Endothelial cell of umbilical vein (primary cell): ENCODE measurements at regions not wholly inside any gene's neighbourhood (a gene's known extent, or its start where the extent isn't known, plus 50 kb on each side); places are given as distances from the start of the nearest gene placed in this dataset.

ENCODE experiments used
- BruUV-seq: library from RNA; stranded (reverse); fragments of 400-500 nt; replicated peaks from 2 replicates; lab custom pipeline; 2021; lab: Mats Ljungman, UMichigan
- CTCF ChIA-PET: fragments of 300-600, 350-600 bp; sonication (Branson Sonifier 250); formaldehyde crosslinking; loops from one replicate; lab custom pipeline; 2021; ENCODE audit warnings: antibody characterized with exemption, inconsistent platforms; lab: Charles Lee
- POLR2A ChIA-PET: fragments of 300-600, 350-600 bp; sonication (Branson Sonifier 250); formaldehyde crosslinking; loops from one replicate; lab custom pipeline; 2021; ENCODE audit warnings: antibody characterized with exemption, inconsistent platforms; lab: Charles Lee
- DNase-seq: peaks from one replicate; pipeline ENCODE4 v3.0.0-alpha.2; 2011; ENCODE audit warnings: low read depth, low spot score
- FAIRE-seq: peaks from 2 replicates; lab custom pipeline; 2011; peaks lifted over from hg19 to GRCh38; lab: Jason Lieb, UNC
- H2AFZ ChIP-seq: 2 replicates; pipeline ENCODE4 v1.6.0; 2012; ENCODE audit warnings: low read depth, low read length, control low read depth, inconsistent platforms
- H3K27ac ChIP-seq: 2 replicates; pipeline ENCODE4 v1.5.1; 2011; ENCODE audit warnings: low read depth, mild to moderate bottlenecking, control low read depth, low read length, moderate library complexity; ENCODE audit not compliant: insufficient read depth
- H3K27me3 ChIP-seq, 2 experiments: 2 replicates each; pipeline versions ENCODE4 v1.6.0 to v1.6.1; 2011; ENCODE audit warnings: low read length in 2 of 2, mixed read lengths in 1 of 2; ENCODE audit not compliant: control insufficient read depth in 2 of 2, insufficient read depth in 2 of 2
- H3K36me3 ChIP-seq, 2 experiments: 2 replicates in 1 of 2; 3 replicates in 1 of 2; pipeline ENCODE4 v1.5.1; 2011; ENCODE audit warnings: low read length in 2 of 2, mild to moderate bottlenecking in 1 of 2, moderate library complexity in 1 of 2; ENCODE audit not compliant: control insufficient read depth in 2 of 2, insufficient read depth in 2 of 2; ENCODE audit errors: extremely low read depth in 1 of 2
- H3K4me1 ChIP-seq: 3 replicates; pipeline ENCODE4 v1.5.1; 2011; ENCODE audit warnings: mild to moderate bottlenecking, low read length; ENCODE audit not compliant: control insufficient read depth, insufficient read depth; ENCODE audit errors: extremely low read depth
- H3K4me2 ChIP-seq: 2 replicates; pipeline ENCODE4 v1.6.1; 2011; ENCODE audit warnings: low read length, control low read depth, mixed read lengths; ENCODE audit not compliant: insufficient read depth
- H3K4me3 ChIP-seq, 3 experiments: fragments of 200-600 bp in 1 of 3; sonication (generic), shearing (Covaris generic) in 1 of 3; replicated peaks in 1 of 3; 2 replicates each; pipeline ENCODE4 v1.5.1; 2011 to 2016; ENCODE audit warnings: control low read depth in 3 of 3, low read length in 3 of 3, mild to moderate bottlenecking in 2 of 3, inconsistent platforms in 1 of 3, low read depth in 1 of 3, moderate library complexity in 1 of 3; ENCODE audit not compliant: insufficient read depth in 1 of 3
- H3K79me2 ChIP-seq: 2 replicates; pipeline ENCODE4 v1.6.0; 2012; ENCODE audit warnings: low read length, inconsistent platforms; ENCODE audit not compliant: control insufficient read depth, insufficient read depth
- H3K9ac ChIP-seq: replicated peaks from 2 replicates; pipeline ENCODE3; 2011; ENCODE audit warnings: low read length, control low read depth; ENCODE audit not compliant: insufficient read depth; ENCODE audit errors: extremely low read depth
- H3K9me1 ChIP-seq: replicated peaks from 3 replicates; pipeline ENCODE4 v1.6.0; 2011; ENCODE audit warnings: mild to moderate bottlenecking, low read length; ENCODE audit not compliant: control insufficient read depth, insufficient read depth; ENCODE audit errors: extremely low read depth
- H3K9me3 ChIP-seq: replicated peaks from 2 replicates; pipeline ENCODE4 v1.5.1; 2012; ENCODE audit warnings: low read length, inconsistent platforms; ENCODE audit not compliant: control insufficient read depth, insufficient read depth
- H4K20me1 ChIP-seq: replicated peaks from 2 replicates; pipeline ENCODE3; 2011; ENCODE audit warnings: mild to moderate bottlenecking, low read length; ENCODE audit not compliant: control insufficient read depth, insufficient read depth; ENCODE audit errors: extremely low read depth
- CTCF ChIP-seq, 2 donors: IDR thresholded peaks; 1 replicate in 1 of 2; 2 replicates in 1 of 2; pipeline ENCODE4 v1.5.1; 2011; ENCODE audit warnings: low read length in 2 of 2, mild to moderate bottlenecking in 2 of 2, moderate library complexity in 2 of 2, control low read depth in 1 of 2, inconsistent platforms in 1 of 2, low read depth in 1 of 2; ENCODE audit not compliant: insufficient read depth in 1 of 2; ENCODE audit errors: extremely low read depth in 1 of 2
- EZH2 ChIP-seq: IDR thresholded peaks from 2 replicates; pipeline ENCODE4 v1.6.1; 2012; ENCODE audit warnings: borderline replicate concordance, low read depth, mild to moderate bottlenecking, moderate library complexity, low read length, inconsistent platforms; ENCODE audit not compliant: severe bottlenecking
- FOS ChIP-seq: IDR thresholded peaks from 2 replicates; pipeline ENCODE4 v1.6.1; 2011; ENCODE audit warnings: mild to moderate bottlenecking, low read length, moderate library complexity, borderline replicate concordance; ENCODE audit not compliant: insufficient read depth
- GATA2 ChIP-seq: IDR thresholded peaks from 2 replicates; pipeline ENCODE4 v1.7.0; 2011; ENCODE audit warnings: low read depth, mild to moderate bottlenecking, moderate library complexity, mixed read lengths, low read length; ENCODE audit not compliant: insufficient read length, insufficient read depth
- JUN ChIP-seq: IDR thresholded peaks from 2 replicates; pipeline ENCODE4 v1.6.1; 2011; ENCODE audit warnings: borderline replicate concordance, low read depth; ENCODE audit not compliant: insufficient read length, insufficient read depth
- MAX ChIP-seq: IDR thresholded peaks from 2 replicates; pipeline ENCODE4 v1.6.1; 2011; ENCODE audit not compliant: insufficient read depth, insufficient read length
- MYC ChIP-seq: IDR thresholded peaks from one replicate; pipeline ENCODE4 v1.6.1; 2011; ENCODE audit warnings: mild to moderate bottlenecking, low read depth, low read length
- POLR2A ChIP-seq: IDR thresholded peaks from 2 replicates; pipeline ENCODE4 v1.6.1; 2012; ENCODE audit warnings: low read depth, mild to moderate bottlenecking, control low read depth, low read length
- POLR2AphosphoS5 ChIP-seq: IDR thresholded peaks from 2 replicates; pipeline ENCODE4 v1.6.1; 2012; ENCODE audit warnings: low read depth, mild to moderate bottlenecking, control low read depth, low read length, moderate library complexity; ENCODE audit not compliant: insufficient read depth
- dilution Hi-C: fragments of 300-500 bp; cut with MboI; formaldehyde crosslinking; loops from one replicate; pipeline ENCODE4 v1.15.0; 2019; ENCODE audit warnings: low sequenced_read_pairs; ENCODE audit not compliant: extremely low pct_ligation_motif_present
- intact Hi-C: fragments of 100-400 bp; cut with micrococcal nuclease; formaldehyde crosslinking; loops from one replicate; pipeline ENCODE4 v1.10.0; 2022

GRCh38 chr11:8802251-8802650 lies 108.7 kb upstream of the AKIP1 start:
- intact Hi-C loops, result no loop called here
- ChIA-PET POLR2A (no interaction called here), CTCF (interaction anchor here (0.7 kb wide), 1 partner anchor 574 kb away, joined by 3 read pairs; no protein-coding TSS in a partner anchor)
- Histone ChIP-seq H3K27me3 (no peaks in the 10 kb centered on the region), H3K27ac (no peak overlapping the region), H3K79me2 (no peaks in the 10 kb centered on the region), H3K4me3 (no peak overlapping the region), H3K36me3 (no peaks in the 10 kb centered on the region), H3K4me2 (no peak overlapping the region), H3K4me1 (no peaks in the 10 kb centered on the region), H2AFZ (no peak overlapping the region), H4K20me1 (no peaks in the 10 kb centered on the region), H3K9me1 (no peaks in the 10 kb centered on the region), H3K9ac (no peak overlapping the region), H3K9me3 (no peaks in the 10 kb centered on the region)
- TF ChIP-seq EZH2 (no peak), POLR2AphosphoS5 (no peak), JUN (no peak), CTCF (IDR thresholded peaks at IDR 0.05; ENCODE audit: extremely low read depth in 1 of 2, insufficient read depth in 1 of 2, low read depth in 1 of 2, low read length in 2 of 2) (no peak), GATA2 (no peak), FOS (no peak), MAX (no peak), MYC (no peak), POLR2A (no peak)
- dilution Hi-C loops, result no loop called here
- DNase-seq, result no peak
- FAIRE-seq, result no peak
- no TSS peak for BruUV-seq
